ENCODE measurements at regions not wholly inside any gene's neighbourhood (a gene's known extent, or its start where the extent isn't known, plus 50 kb on each side); places are given as distances from the start of the nearest gene placed in this dataset.

DNA sequence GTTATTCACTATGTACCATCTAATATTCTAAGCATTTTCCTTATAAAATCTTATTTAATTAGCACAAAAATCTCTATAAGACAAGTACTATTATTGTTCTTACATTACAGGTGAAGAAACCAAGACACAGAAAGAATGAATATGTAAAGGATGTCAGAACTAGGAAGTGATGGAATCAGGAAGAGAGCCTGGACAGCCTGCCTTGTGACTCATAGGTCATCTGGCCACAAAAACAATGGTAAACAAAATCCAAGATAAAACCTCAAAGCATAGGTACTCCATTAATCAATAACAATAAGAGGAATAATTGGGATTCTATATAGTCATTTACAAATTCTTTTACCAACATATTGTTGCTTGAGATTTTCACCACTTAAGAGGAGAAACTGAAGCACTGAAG is 505.4 kb upstream of the PIK3C3 start:
- H3K27ac ChIP-seq = no peak overlapping the region
- H3K27me3 ChIP-seq = no peaks in the 10 kb centered on the region
- H3K9me3 ChIP-seq (ENCODE audit: low read depth) = no peaks in the 10 kb centered on the region
- peaks cover 20% of the 10 kb centered on the region for H3K4me1 ChIP-seq (ENCODE audit: low read depth)
- TF ChIP-seq, protein P1, sequence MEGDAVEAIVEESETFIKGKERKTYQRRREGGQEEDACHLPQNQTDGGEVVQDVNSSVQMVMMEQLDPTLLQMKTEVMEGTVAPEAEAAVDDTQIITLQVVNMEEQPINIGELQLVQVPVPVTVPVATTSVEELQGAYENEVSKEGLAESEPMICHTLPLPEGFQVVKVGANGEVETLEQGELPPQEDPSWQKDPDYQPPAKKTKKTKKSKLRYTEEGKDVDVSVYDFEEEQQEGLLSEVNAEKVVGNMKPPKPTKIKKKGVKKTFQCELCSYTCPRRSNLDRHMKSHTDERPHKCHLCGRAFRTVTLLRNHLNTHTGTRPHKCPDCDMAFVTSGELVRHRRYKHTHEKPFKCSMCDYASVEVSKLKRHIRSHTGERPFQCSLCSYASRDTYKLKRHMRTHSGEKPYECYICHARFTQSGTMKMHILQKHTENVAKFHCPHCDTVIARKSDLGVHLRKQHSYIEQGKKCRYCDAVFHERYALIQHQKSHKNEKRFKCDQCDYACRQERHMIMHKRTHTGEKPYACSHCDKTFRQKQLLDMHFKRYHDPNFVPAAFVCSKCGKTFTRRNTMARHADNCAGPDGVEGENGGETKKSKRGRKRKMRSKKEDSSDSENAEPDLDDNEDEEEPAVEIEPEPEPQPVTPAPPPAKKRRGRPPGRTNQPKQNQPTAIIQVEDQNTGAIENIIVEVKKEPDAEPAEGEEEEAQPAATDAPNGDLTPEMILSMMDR (IDR thresholded peaks at IDR 0.05; ENCODE audit: low read depth, low read length) = no peak
- DNase-seq (ENCODE audit: low read depth in 1 of 2, low spot score in 1 of 2) = peak in 1 of 2 donors; percentile 3
- H3K36me3 ChIP-seq = no peaks in the 10 kb centered on the region
- H3K4me3 ChIP-seq = no peak overlapping the region

DNA sequence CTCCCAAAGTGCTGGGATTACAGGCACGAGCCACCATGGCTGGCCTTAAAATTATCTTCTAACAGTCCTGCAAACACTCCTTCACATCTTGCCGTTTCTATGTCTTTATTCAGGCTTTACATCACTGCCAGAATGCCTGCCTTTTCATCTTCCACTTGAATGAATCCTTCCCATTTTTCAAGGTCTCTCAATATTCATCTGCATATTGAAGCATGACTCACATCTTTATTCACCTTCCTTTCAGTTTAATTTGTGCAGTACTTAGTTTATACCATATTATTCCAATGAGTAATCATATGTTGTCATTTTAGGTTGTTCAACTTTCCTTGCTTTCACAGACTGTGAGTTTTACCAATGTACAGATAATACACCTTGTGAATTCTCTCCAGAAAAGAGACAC is 510.1 kb upstream of the PIK3C3 start:
- Histone ChIP-seq H3K4me3 (no peak overlapping the region), H3K4me1 (ENCODE audit: low read depth) (peaks cover 20% of the 10 kb centered on the region), H3K36me3 (no peaks in the 10 kb centered on the region), H3K27ac (no peak overlapping the region), H3K9me3 (ENCODE audit: low read depth) (peaks cover 4% of the 10 kb centered on the region), H3K27me3 (no peaks in the 10 kb centered on the region)
- DNase-seq (ENCODE audit: low read depth in 1 of 2, low spot score in 1 of 2) = no peak
- TF ChIP-seq, protein P1 (IDR thresholded peaks at IDR 0.05; ENCODE audit: low read depth, low read length) = no peak

DNA sequence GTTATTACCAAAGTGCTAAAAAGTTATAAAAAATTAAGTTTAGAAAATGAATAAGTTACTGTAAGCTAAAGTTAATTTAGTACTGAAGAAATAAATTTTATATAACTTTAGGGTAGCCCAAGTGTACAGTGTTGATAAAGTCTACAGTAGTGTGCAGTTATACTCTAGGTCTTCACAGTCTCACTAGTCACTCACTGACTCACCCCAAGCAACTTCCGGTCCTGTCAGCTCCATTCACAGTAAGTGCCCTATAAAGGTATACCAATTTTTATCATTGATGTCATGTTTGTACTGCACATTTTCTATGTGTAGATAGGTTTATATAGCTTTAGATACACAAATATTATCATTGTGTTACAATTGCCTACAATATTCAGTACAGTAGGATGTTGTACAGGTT is 518.3 kb upstream of the PIK3C3 start:
- H3K4me3 ChIP-seq = no peak overlapping the region
- H3K27ac ChIP-seq = no peak overlapping the region
- peaks cover 4% of the 10 kb centered on the region for H3K9me3 ChIP-seq (ENCODE audit: low read depth)
- TF ChIP-seq, protein P1 (IDR thresholded peaks at IDR 0.05; ENCODE audit: low read depth, low read length) = no peak
- DNase-seq (ENCODE audit: low read depth in 1 of 2, low spot score in 1 of 2) = no peak
- no peaks in the 10 kb centered on the region for H3K27me3 ChIP-seq
- no peaks in the 10 kb centered on the region for H3K4me1 ChIP-seq (ENCODE audit: low read depth)
- no peaks in the 10 kb centered on the region for H3K36me3 ChIP-seq

DNA sequence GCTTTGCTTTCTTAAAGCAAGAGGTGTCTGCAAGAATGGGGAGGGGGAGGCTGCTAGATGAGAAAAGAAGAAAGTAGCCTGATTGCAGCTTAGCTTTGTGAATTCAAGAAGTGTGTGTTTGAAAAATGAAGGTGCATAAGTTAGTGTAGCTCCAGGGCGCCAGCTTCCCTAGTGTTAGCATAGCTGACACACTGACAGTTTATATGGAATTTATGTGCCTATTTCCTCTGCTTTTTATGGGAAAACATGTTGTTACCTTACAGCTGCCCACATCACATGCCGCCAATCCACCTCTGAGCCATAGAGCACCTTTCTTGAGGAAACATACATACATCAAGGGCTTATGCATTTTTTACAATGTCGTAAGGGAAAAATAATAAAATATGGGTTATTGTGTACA is 536.4 kb upstream of the PIK3C3 start:
- Histone ChIP-seq H3K4me3 (no peak overlapping the region), H3K27ac (no peak overlapping the region), H3K27me3 (no peaks in the 10 kb centered on the region), H3K9me3 (ENCODE audit: low read depth) (no peaks in the 10 kb centered on the region), H3K36me3 (no peaks in the 10 kb centered on the region), H3K4me1 (ENCODE audit: low read depth) (no peaks in the 10 kb centered on the region)
- DNase-seq (ENCODE audit: low read depth in 1 of 2, low spot score in 1 of 2) = no peak
- TF ChIP-seq, protein P1 (IDR thresholded peaks at IDR 0.05; ENCODE audit: low read depth, low read length) = no peak

DNA sequence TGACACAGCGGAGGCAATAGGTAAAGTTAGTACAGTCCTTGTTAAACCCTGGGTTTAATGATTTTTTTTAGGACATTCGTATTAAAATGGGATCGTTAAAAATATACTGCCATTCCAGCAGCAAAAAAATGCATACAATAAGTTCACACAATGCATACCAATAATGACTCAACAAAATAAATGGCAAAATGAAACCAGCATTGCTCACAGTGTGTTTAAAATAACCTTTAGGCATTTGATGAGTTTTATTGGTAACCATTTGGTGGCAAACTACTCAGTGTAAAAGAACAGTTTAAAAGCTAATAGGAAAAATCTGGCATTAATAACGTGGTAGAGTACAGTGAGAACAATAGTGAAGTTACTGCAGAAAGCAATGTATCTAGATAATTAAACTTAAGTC is 539.0 kb upstream of the PIK3C3 start:
- DNase-seq (ENCODE audit: low read depth in 1 of 2, low spot score in 1 of 2) = no peak
- H3K4me3 ChIP-seq = no peak overlapping the region
- H3K36me3 ChIP-seq = no peaks in the 10 kb centered on the region
- H3K27ac ChIP-seq = no peak overlapping the region
- H3K4me1 ChIP-seq (ENCODE audit: low read depth) = no peaks in the 10 kb centered on the region
- H3K9me3 ChIP-seq (ENCODE audit: low read depth) = no peaks in the 10 kb centered on the region
- H3K27me3 ChIP-seq = no peaks in the 10 kb centered on the region
- TF ChIP-seq, protein P1 (IDR thresholded peaks at IDR 0.05; ENCODE audit: low read depth, low read length) = no peak

DNA sequence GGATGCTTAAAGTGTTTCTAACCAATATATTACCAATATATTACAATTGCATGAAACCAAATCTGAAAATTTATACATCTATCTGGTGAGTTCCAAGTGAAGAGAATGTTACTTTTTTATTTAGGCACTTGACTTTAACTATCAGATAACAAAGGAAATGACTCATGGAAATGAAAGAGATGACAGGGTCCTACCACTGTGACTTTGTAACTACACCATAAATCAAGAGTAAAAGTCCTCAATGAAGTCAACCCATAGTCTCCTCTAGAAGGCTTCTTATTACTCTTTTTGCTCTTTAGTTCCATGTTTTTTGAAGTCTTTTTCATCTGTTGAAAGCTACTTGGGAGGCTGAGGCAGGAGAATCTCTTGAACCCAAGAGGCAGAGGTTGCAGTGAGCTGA is 545.0 kb upstream of the PIK3C3 start:
- no peaks in the 10 kb centered on the region for H3K36me3 ChIP-seq
- TF ChIP-seq, protein P1 (IDR thresholded peaks at IDR 0.05; ENCODE audit: low read depth, low read length) = no peak
- no peaks in the 10 kb centered on the region for H3K9me3 ChIP-seq (ENCODE audit: low read depth)
- no peaks in the 10 kb centered on the region for H3K4me1 ChIP-seq (ENCODE audit: low read depth)
- no peaks in the 10 kb centered on the region for H3K27me3 ChIP-seq
- no peak overlapping the region for H3K27ac ChIP-seq
- no peak overlapping the region for H3K4me3 ChIP-seq
- no peak for DNase-seq (ENCODE audit: low read depth in 1 of 2, low spot score in 1 of 2)

All from cardiac muscle cell (in vitro differentiated cells and primary cell).